EH (cell line): ENCODE measurements at regions not wholly inside any gene's neighbourhood (a gene's known extent, or its start where the extent isn't known, plus 50 kb on each side); places are given as distances from the start of the nearest gene placed in this dataset.
A peak's percentile ranks its signal among the peaks of the same experiment; 100 is the strongest.

ENCODE experiments used
- DNase-seq: peaks from one replicate; pipeline ENCODE4 v3.0.0-alpha.2; 2015; ENCODE audit warnings: low read depth

DNA sequence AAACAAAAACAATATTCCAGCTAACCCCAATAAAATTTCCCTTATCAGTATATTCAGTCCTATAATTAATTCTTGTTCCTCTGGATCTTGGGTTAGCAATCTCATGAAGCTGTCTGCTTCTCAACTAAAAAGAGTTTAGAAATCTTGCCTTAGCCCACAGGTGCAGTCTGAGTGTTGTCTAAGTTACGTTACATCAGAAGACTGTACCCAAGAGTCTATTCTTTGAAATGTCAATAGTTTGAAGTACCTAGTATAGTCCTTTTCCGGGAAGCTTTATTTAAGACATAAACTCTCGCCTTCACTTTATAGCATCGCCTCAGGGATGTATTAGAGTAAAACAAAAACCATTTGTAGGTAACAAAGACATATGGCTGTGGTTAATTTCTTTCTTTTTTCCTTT is 465.1 kb downstream of the FUT8 start:
- no peak for DNase-seq

DNA sequence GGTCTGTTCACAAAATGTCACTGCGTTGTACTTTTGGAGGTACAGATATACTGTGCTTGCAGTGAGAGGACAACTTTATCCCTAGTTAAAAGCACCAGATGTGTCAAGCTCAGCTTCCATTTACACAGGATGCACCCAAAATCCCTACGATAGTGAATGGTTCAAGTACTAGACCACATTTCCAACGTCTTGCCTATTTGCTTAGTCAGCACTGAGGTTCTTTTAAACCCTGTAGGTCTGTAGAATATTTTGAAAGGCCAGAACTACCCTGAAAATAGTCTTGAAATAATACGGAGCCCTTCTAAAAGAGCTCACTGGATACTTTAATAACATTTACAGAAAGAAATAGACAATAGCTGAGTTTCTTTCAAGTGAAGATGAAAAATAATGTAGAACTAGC is 466.1 kb downstream of the FUT8 start:
- DNase-seq: no peak

DNA sequence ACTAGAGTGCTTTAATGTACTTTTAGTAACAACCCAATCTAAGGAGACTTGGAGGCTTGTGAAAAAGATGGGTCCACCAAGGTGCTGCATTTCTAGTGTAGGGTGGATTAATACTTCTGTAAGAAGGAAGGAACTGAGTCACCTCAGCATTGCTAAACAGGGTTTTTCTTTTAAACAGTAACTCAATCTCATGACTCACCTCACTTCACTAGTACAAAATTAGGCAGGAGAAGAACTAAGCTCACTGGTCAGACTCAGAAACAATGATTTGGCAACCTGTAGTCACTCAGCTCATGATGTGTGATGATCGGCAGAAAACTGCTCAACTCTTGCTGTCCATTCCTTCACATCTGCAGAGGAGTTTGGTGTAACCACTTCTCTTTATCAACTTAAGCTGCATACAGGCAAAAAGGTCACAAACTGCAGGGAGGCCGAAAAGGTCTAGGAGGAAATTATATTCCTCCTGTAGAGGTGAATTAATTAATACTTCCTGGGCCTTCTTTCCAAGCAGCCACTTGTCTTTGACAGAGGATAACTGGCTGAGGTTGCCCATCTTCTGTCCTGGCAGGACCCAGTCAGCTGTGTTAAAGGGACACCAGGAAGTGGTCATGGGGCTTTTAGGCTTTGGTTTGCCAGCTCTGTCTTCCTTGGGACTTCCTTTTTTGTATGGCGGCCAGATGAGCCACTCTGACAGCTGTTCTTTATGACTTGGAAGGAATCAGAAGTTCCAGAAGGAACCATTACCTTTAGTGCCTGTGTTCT is 466.9 kb downstream of the FUT8 start:
- DNase-seq: peak; percentile 19

DNA sequence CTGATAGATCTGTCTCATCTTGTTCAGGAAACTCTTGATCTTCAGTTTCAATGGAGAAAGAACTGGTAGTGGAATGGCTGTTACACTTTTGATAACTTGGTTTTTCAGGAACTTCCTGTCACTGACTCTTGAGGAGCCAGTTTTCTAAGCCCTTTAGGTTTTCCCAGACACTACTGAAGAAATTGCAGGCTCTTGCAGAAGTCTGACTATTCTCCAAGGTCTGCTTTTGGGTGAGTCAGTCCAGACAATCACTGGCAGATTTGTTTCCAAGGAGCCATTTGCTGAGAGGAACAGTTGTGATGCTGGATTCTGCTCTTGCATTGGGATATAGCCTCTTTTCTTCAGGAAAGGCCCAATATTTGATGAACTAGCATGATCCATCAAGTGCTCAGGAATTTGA is 468.0 kb downstream of the FUT8 start:
- DNase-seq: no peak

DNA sequence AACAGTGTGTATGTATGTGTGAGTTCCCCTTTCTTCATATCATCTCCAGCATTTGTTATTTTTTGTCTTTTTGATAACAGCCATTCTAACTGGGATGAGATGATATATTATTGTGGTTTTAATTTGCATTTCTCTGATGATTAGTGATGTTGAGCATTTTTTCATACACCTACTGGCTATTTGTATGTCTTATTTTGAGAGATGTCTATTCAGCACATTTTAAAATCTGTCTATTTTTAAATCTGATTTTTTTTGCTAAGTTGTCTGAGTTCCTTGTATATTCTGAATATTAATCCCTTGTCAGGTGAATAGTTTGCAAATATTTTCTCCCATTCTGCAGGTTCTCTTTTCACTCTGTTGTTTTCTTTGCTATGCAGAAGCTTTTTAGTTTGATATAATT is 469.1 kb downstream of the FUT8 start:
- DNase-seq: no peak

DNA sequence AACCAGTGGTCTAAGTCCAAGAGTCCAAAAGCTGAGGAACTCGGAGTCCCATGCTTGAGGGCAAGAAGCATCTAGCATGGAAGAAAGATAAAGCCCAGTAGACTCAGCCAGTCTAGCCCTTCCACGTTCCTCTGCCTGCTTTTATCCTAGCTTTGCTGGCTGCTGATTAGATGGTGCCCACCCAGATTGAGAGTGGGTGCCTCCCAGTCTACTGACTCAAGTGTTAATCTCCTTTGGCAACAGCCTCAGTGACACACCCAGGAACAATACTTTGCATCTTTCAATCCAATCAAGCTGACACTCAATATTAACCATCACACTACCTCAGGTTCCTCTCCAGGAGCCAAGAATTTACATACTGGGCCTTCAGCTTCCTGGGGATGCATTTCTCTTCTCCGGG is 476.1 kb downstream of the FUT8 start:
- DNase-seq: no peak

DNA sequence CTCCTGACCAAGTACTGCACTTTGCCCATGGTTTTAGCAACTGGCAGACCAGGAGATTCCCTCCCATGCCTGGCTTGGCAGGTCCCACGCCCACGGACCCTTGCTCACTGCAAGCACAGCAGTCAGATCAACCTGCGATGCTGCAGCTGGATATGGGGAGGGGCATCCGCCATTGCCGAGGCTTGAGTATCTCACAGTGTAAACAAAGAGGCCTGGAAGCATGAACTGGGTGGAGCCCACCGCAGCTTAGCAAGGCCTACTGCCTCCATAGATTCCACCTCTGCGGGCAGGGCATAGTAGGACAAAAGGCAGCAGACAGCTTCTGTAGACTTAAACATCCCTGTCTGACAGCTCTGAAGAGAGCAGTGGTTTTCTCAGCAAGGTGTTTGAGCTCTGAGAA is 479.8 kb downstream of the FUT8 start:
- DNase-seq: no peak

DNA sequence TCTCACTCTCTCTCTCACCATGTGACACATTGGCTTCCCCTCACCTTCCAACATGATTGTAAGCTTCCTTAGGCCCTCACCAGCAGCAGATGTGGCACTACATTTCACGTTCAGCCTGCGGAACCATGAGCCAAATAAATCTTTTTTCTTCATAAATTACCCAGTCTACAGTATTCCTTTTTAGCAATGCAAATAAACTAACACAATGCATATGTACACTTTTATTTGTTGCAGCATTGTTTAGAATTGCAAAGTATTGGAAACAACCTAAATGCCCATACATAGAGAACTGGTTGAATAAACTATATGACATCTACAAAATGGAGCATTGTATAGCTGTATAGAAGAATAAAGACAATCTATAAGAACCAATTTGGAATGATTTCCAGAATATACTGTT is 487.6 kb downstream of the FUT8 start:
- DNase-seq: no peak

DNA sequence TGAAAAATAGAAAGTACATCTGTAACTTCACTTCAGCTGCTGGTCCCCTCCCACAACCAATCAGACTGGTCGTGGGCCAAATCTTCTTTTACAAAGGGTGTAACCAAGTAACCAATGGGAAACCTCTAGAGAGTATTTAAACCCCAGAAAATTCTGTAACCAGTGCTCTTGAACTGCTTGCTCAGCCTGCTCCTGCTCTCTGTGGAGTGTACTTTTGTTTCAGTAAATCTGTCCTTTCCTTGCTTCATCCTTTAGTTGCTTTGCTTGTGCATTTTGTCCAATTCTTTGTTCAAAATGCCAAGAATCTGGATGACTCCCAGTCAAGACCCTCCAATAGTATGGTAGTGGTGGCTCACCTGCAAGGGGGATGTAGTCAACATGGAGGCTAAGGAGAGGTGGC is 489.1 kb downstream of the FUT8 start:
- DNase-seq: no peak

DNA sequence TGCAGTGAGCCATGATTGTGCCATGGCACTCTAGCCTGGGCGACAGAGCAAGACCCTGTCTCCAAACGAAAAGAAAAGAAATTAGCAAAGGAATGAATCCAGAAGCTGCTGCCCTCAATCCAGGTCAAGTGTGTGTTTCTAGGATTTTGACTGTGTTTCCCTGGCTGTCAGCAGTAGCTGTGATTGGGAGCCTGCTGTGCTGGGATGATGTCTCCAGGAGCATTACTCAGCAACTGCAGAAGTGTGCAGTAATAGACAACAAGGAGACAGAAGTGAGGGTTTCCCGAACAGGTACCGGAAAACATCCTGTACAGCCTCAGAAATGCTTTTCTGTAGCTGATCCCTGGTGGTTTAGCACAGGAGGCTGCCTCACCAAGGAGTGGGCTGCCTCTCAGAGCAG is 492.5 kb downstream of the FUT8 start:
- no peak for DNase-seq

DNA sequence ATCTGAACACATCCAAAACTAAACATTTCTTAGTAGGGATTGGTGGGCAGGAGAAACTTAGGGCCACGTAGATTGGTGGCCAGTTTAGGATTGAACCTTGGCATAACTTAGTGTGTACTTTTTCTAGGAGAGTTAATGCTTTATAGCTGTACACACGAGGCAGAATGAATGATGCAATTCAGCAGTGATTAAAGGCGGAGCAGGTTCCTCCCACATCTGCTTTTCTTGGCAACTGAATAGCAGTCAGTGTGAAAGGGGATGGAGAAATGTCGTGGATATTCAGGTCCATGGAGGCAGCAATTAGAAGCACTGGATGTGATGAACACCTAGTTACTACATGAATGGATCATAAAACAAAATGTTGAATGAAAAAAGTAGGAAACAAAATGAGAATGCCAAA is 493.8 kb downstream of the FUT8 start:
- DNase-seq: no peak

DNA sequence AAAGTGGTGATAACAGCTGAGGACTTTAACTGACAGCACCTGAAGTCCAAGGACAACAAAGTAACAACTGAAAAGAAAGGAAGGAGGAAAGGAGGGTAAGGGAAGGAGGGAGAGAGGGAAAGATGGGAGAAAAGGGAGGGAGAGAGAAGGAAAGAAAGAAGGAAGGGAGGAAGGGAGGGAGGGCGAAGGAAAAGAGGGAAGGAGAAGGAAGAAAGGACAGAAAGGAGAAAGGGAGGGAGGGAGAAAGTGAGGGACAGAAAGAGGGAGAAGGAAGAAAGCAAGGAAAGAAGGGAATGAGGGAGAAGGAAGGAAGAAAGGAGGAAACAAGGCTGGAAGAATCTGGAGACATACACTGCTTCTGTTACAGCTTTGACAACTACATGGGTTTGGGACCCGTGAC is 494.4 kb downstream of the FUT8 start:
- no peak for DNase-seq

DNA sequence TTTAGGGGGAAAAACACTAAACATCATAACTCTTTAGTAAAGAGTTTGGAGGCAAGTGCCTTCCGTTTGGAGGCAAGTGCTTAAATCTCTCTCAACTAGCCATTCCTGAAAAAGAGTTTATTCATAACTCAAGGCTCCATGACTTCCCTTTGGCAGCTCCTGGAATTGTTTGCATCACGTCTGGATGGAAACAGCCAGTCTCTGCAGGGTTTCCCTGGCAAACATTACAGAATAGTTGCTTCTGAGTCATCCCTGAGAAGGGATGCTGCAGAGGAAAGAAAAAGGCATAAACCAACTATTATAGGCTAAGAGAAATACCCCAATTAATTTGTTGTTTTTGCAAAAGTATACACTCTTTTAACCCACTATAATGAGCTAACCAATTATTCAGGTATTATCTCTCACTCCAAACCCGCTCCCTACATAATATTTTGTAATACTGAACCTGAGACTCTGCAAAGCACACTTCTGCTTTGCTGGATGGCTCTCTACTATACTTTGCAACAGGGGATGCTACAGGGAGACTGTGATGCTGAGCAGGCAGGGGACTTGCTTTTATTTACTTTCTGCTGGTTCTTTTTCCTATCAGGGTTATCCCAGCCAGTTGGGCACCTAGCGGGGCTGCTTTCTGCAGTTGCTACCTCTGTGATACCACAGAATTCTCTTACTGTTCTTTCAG is 497.7 kb downstream of the FUT8 start:
- DNase-seq: peak; percentile 36

DNA sequence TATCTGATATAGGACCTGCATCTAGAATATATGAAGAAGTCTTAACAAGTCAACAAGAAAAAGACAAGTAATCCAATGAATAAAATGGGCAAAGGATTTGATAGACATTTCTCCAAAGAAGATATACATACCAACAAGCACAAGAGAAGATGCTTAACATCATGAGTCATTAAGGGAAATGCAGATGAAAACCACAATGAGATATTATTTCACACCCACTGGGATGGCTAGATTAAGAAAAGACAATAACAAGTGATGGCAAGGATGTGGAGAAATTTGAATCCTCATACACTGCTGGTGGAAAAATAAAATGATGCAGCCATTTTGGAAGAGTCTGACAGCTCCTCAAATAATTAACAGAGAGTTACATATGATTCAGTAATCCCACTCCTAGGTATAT is 502.6 kb downstream of the FUT8 start:
- no peak for DNase-seq

DNA sequence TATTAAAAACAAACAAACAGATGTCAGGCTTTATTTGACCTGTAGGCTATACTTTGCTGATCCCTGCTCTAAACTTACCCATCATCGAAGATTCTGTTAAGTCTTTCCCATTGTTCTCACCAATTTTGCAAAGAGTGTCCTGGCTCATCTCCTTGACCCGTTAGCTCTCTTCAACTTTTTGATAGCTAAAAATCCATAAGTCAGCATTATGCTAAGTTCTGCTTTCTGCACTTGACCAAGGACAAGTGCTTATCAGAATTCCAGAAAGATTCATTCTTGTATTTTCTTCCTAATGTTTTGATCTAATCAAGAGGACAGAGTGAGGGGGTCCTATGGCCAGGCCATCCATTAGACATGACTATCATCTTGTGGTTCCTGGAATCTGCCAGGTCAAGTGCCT is 503.5 kb downstream of the FUT8 start:
- DNase-seq: no peak

DNA sequence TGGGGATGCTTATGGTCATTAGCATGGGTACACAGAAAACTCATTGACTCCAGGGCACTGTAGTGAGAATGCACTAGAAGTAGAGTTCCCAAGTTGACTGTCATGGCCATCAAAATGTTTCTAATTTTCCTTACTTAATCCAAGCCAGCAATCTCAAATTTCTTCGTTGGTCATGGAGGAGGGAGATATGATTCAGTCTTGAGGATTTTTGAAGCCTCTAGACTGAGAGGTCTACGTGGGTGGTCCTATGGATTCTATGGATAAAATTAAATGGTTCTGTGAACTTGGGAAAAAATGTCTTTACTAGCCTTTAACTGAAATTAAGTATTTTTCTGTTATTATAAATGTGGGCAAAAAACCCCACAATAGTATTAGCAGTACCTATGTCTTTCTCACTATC is 508.5 kb downstream of the FUT8 start:
- DNase-seq: no peak

DNA sequence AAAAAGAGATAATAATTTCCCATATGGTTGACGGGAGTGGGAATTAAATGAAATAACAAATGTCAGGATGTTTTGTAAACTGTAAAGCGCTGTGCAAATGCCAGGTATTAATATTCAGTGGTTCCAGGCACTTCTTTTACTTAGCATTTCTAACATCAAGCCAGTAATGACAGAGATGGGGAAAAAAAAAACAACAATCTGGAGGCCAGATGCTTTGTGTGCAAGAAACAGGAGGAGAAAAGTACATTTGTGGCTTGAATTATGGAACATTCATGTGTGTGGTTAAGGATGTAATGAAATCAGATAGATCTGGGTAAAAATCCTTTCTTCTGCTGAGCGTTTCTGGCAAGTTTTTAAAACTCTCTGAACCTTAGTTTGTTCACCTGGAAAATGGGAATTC is 509.6 kb downstream of the FUT8 start:
- no peak for DNase-seq

DNA sequence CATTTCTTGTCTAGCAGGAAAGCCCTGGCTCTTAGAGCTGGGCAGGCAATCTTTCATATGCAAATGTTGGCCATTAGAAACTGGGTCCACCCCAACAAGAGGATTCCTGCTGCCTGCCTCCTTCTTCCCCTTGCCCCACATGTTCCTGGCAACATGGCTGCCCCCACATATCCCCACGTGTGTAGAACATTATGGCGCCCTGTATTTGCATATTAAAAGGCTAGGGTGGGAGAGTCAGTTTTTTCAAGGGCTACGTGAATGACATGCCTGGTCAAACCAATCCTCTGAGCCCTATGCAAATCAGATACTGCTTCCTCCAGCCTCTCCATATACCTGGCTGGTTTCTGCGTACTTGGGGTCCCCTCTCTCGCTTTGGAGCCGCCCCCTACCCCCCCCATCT is 514.0 kb downstream of the FUT8 start:
- no peak for DNase-seq

DNA sequence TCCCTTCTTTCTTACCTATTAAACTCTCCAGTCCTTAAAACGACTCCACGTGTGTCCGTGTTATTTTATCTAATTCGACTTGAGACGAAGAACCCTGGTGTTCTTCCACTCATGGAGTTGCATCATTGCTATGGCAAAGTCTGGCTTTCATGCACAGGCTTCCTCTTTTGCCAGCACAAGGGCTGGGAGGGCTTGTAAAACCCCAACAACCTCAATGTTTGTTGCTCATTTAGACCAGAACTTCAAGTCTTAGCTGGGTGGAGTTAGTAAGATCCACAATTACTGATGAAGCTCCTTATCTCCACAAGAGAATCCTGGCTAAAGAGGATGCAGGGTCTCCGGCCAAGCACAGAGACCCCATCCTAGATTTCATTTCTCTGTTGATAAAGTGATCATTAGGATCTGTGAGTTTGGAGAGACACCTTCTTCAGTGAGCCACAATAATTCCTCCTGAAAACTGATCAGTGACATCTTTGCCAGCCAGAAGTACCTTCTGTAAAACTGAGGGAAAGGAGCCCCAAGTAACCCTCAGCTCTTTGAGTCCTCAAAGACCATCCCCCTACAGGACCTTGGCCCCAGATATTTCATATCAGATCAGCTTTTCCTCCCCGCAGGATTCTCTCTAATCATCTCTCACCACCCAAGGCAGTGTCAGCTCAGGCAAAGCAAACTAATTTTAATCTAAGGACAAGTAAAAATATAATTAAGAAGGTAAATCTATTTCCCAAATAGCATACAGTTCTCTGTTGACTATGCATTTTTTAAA is 514.6 kb downstream of the FUT8 start:
- DNase-seq: no peak

DNA sequence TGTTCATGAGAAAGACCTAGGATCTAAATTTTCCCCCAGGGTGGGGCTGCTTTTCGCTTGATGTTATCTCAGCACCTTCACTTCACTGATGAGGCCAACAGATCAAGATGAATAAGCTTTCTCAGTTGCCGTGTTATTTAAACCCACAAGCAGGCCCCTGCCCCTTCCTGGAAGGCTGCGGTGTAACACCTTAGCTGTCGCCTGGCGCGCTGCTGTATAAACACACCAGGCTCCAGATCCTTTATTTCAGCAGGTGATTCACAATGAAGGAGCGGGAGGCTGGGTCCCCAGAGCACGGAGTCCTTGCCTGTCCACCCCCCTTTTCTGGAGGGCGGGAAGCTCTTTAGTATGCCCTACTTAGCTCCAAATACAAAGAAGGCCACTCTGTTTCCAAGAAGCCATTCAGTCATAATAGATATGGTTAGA is 515.4 kb downstream of the FUT8 start:
- no peak for DNase-seq

DNA sequence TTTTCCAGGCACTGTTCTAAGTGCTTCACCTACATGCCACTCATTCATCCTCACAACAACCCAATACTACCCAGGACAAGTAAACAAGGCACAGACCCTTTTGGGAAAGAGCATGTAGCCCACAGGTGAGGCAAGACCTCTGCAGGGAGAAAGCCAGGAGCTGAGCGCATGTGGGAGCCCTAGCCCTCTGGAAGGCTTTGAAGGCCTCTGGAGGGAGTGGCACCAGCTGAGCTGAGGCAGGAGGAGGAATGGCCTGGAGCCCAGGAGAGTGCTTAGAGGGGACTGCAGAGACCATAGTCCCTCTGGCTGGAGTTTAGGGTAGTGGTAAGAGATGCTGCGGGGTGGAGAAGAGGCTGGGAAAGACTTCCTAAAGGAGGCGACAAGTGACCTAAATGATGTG is 516.5 kb downstream of the FUT8 start:
- no peak for DNase-seq

DNA sequence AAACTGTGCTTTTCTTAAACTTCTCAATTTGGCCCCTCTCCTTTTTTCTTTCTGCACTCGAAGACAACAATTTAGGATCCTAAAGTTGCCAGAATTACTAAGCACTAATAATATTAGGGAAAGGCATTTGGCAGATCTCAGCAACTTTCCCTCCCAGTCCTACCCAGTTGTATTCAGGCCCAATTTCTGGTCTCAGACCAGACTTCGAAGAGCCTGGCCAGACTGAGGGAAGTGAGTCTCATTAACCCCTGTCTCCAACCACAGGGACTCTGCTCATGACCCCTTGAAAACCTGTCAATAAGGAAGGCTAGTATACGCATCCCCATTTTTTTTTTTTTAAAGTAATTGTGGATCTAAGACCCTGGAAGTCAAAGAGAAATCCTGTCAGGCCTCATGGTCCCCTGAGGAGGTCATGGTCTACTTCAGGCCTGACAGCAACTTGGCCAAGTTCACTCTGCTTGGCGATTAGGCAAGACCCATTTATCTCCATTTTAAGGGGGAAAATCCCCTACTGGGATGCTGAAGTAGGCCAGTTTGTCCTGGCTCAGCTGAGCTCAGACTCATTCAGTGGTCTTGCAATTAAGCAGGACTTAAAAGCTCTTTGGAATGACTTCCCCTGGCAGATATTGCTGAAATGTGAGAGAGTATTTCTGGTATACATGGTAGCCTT is 521.0 kb downstream of the FUT8 start:
- DNase-seq: no peak

DNA sequence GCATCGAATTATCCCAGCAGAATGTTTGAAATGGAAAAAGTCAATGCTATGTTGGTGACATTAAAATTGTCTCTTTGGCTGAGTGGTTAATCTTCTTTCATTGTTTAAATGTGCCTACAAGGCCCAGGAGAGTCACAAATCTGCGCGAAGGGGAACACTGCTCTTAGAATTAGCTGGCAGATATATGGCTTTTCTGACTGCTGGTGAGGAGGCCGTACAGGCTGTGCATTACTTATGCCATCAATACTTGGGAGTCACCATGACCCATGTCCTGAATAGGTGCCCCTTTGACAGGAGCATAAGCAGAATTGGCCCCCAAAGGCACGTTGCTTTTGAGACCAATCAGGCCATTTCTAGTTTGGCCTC is 521.5 kb downstream of the FUT8 start:
- no peak for DNase-seq
